OCI-LY7 (cell line): ENCODE measurements at regions not wholly inside any gene's neighbourhood (a gene's known extent, or its start where the extent isn't known, plus 50 kb on each side); places are given as distances from the start of the nearest gene placed in this dataset.
"Not testable (repeated sequence)": the region's sequence is repeated elsewhere in the genome, so short reads cannot be mapped to it uniquely, and the experiment has no call there.

Experiments
- BruUV-seq: library from RNA; stranded (reverse); fragments of 400-500 nt; replicated peaks from 2 replicates; lab custom pipeline; 2021; lab: Mats Ljungman, UMichigan
- CTCF ChIA-PET: fragments of 300-600 bp; sonication (Branson Sonifier 250); formaldehyde crosslinking; loops from one replicate; lab custom pipeline; 2022; ENCODE audit warnings: antibody characterized with exemption; ENCODE audit not compliant: unreplicated experiment; lab: Charles Lee
- POLR2A ChIA-PET: fragments of 300-600 bp; sonication (Branson Sonifier 250); formaldehyde crosslinking; loops from one replicate; lab custom pipeline; 2022; ENCODE audit warnings: antibody characterized with exemption; lab: Charles Lee
- DNase-seq: peaks from one replicate; pipeline ENCODE4 v3.0.0-alpha.2; 2015; ENCODE audit warnings: low spot score
- H2AFZ ChIP-seq: fragments of 200-600 bp; sonication (generic), shearing (Covaris generic); 2 replicates; pipeline ENCODE4 v1.6.1; 2014; ENCODE audit warnings: mild to moderate bottlenecking, antibody characterized with exemption, low read length, moderate library complexity
- H3K27ac ChIP-seq: fragments of 200-600 bp; sonication (generic); 2 replicates; pipeline ENCODE4 v1.5.1; 2014; ENCODE audit warnings: mixed run types, low read depth, mild to moderate bottlenecking, moderate library complexity, low read length, inconsistent platforms; ENCODE audit not compliant: poor library complexity, severe bottlenecking
- H3K36me3 ChIP-seq: fragments of 200-600 bp; sonication (generic); 2 replicates; pipeline ENCODE4 v1.6.1; 2014; ENCODE audit warnings: mild to moderate bottlenecking, antibody characterized with exemption, low read length, moderate library complexity, mixed read lengths; ENCODE audit not compliant: insufficient read depth
- H3K4me1 ChIP-seq: fragments of 200-600 bp; sonication (generic); 2 replicates; pipeline ENCODE4 v1.5.1; 2014; ENCODE audit warnings: mild to moderate bottlenecking, low read length; ENCODE audit not compliant: insufficient read depth, poor library complexity, severe bottlenecking
- H3K4me2 ChIP-seq: fragments of 200-600 bp; sonication (generic); 2 replicates; pipeline ENCODE4 v1.6.1; 2014; ENCODE audit warnings: mild to moderate bottlenecking, low read length
- H3K4me3 ChIP-seq: fragments of 200-600 bp; sonication (generic); 2 replicates; pipeline ENCODE4 v1.5.1; 2014; ENCODE audit warnings: mild to moderate bottlenecking, low read depth, low read length; ENCODE audit not compliant: poor library complexity, severe bottlenecking
- H3K79me2 ChIP-seq: fragments of 200-600 bp; sonication (generic); 2 replicates; pipeline ENCODE4 v1.6.1; 2016; ENCODE audit warnings: low read depth, mild to moderate bottlenecking, low read length, moderate library complexity, mixed read lengths; ENCODE audit not compliant: insufficient read depth
- H3K9me2 ChIP-seq: fragments of 200-600 bp; sonication (generic); 2 replicates; pipeline ENCODE4 v1.6.1; 2016; ENCODE audit warnings: mild to moderate bottlenecking, low read length, mixed read lengths; ENCODE audit not compliant: insufficient read depth
- H3K9me3 ChIP-seq: fragments of 200-600 bp; sonication (generic); 2 replicates; pipeline ENCODE4 v1.6.1; 2014; ENCODE audit warnings: mild to moderate bottlenecking, mixed run types, low read length, mixed read lengths
- H4K20me1 ChIP-seq: fragments of 200-600 bp; sonication (generic); 2 replicates; pipeline ENCODE4 v1.6.1; 2014; ENCODE audit warnings: mild to moderate bottlenecking, antibody characterized with exemption, low read length, moderate library complexity, mixed read lengths; ENCODE audit not compliant: insufficient read depth
- EZH2phosphoT487 ChIP-seq: fragments of 200-600 bp; sonication (generic); IDR thresholded peaks from 2 replicates; pipeline ENCODE4 v1.6.1; 2018; ENCODE audit warnings: low read depth, borderline replicate concordance, mild to moderate bottlenecking, mixed run types, antibody characterized with exemption, low read length, moderate library complexity, mixed read lengths
- intact Hi-C: fragments of 100-400 bp; cut with micrococcal nuclease; formaldehyde crosslinking; loops from one replicate; pipeline ENCODE4 v1.10.0; 2022; ENCODE audit not compliant: unreplicated experiment
- TF ChIP-seq, protein P1 (sequence below): fragments of 200-600 bp; sonication (generic); conservative IDR thresholded peaks from 2 replicates; pipeline ENCODE4 v1.5.1; 2014; ENCODE audit warnings: mild to moderate bottlenecking, antibody characterized with exemption, low read length, moderate library complexity, mixed read lengths

DNA sequence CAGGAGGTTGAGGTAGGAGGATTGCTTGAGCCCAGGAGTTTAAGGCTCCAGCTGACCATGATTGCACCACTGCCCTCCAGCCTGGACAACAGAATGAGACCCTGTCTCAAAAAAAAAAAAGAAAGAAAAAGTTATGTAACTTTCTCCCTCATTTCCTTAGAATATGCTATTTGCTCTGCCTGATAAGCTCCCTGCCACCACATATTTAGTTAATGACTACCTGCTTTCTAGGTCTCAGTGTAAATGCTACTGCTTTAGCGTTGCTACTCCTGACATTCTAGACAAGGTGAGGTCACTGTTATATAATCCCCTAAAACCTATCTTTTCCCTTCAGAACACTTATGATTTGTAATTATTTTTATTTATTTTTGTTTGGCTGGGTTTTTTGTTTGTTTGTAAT lies 86.3 kb upstream of the AMN1 start:
- intact Hi-C loops = no loop called here
- DNase-seq = no peak
- CTCF ChIA-PET = no interaction called here
- BruUV-seq = no TSS peak
- TF ChIP-seq, protein P1, sequence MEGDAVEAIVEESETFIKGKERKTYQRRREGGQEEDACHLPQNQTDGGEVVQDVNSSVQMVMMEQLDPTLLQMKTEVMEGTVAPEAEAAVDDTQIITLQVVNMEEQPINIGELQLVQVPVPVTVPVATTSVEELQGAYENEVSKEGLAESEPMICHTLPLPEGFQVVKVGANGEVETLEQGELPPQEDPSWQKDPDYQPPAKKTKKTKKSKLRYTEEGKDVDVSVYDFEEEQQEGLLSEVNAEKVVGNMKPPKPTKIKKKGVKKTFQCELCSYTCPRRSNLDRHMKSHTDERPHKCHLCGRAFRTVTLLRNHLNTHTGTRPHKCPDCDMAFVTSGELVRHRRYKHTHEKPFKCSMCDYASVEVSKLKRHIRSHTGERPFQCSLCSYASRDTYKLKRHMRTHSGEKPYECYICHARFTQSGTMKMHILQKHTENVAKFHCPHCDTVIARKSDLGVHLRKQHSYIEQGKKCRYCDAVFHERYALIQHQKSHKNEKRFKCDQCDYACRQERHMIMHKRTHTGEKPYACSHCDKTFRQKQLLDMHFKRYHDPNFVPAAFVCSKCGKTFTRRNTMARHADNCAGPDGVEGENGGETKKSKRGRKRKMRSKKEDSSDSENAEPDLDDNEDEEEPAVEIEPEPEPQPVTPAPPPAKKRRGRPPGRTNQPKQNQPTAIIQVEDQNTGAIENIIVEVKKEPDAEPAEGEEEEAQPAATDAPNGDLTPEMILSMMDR = no peak
- no peak for TF ChIP-seq EZH2phosphoT487
- no peaks in the 10 kb centered on the region for H3K36me3 ChIP-seq
- H3K9me3 ChIP-seq = no peaks in the 10 kb centered on the region
- peaks cover 4% of the 10 kb centered on the region for H3K4me1 ChIP-seq
- no peaks in the 10 kb centered on the region for H3K79me2 ChIP-seq
- no peak overlapping the region for H2AFZ ChIP-seq
- no peaks in the 10 kb centered on the region for H4K20me1 ChIP-seq
- no peak overlapping the region for H3K4me3 ChIP-seq
- H3K27ac ChIP-seq = no peak overlapping the region
- H3K9me2 ChIP-seq = no peaks in the 10 kb centered on the region
- no peak overlapping the region for H3K4me2 ChIP-seq
- POLR2A ChIA-PET = interaction anchor here (0.6 to 0.9 kb wide), 2 partner anchors 21 to 360 kb away, joined by 3 read pairs; no protein-coding TSS in a partner anchor

DNA sequence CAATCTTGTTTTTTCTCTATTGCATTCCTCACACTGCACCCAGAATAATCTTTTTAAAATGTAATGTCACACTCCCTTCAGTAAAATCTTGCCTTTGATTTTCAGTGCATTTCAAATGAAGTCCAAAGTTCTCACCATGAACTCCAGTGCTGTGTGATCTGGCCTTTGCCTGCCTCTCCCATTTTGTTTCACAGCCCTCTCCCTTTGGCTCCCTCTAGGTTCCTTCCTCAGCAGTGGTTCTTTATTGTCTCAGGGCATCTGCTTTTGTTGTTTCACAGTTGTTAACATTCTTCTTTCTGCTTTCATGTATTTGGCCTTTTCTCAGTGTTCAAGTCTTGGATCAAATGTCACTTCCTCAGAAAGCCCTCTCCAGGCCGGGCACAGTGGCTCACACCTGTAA lies 84.5 kb upstream of the AMN1 start:
- no peak for DNase-seq
- ChIA-PET CTCF (no interaction called here), POLR2A (no interaction called here)
- Histone ChIP-seq H3K9me2 (no peaks in the 10 kb centered on the region), H2AFZ (peak overlapping the region; percentile 33; the same call in 1 of the 2 replicates), H3K4me1 (peaks cover 9% of the 10 kb centered on the region), H3K4me3 (no peak overlapping the region), H3K4me2 (no peak overlapping the region), H3K79me2 (no peaks in the 10 kb centered on the region), H3K27ac (no peak overlapping the region), H3K9me3 (no peaks in the 10 kb centered on the region), H4K20me1 (no peaks in the 10 kb centered on the region), H3K36me3 (no peaks in the 10 kb centered on the region)
- intact Hi-C loops = no loop called here
- no peak for TF ChIP-seq EZH2phosphoT487
- TF ChIP-seq, protein P1 = peak; percentile 44; the same call in 1 of the 2 replicates
- no TSS peak for BruUV-seq

DNA sequence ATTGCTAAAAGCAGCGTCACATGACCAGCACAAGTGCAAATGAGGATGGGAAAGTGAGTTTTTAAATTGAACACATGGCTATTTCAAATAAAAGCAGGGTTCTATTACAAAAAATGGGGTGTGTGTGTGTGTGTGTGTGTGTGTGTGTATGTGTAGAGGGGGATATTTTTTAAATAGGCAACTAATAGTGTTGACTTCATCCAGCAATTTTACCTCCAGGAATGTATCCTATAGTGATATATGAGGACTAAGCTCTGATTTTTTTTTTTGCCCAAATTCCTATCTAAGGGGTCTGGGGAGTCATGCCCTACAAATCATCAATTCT lies 78.9 kb upstream of the AMN1 start:
- peak overlapping the region; percentile 62 for H2AFZ ChIP-seq
- POLR2A ChIA-PET = interaction anchor here (0.6 to 1.2 kb wide), 4 partner anchors 9 to 329 kb away, joined by 3 to 7 read pairs (median 4); no protein-coding TSS in a partner anchor

DNA sequence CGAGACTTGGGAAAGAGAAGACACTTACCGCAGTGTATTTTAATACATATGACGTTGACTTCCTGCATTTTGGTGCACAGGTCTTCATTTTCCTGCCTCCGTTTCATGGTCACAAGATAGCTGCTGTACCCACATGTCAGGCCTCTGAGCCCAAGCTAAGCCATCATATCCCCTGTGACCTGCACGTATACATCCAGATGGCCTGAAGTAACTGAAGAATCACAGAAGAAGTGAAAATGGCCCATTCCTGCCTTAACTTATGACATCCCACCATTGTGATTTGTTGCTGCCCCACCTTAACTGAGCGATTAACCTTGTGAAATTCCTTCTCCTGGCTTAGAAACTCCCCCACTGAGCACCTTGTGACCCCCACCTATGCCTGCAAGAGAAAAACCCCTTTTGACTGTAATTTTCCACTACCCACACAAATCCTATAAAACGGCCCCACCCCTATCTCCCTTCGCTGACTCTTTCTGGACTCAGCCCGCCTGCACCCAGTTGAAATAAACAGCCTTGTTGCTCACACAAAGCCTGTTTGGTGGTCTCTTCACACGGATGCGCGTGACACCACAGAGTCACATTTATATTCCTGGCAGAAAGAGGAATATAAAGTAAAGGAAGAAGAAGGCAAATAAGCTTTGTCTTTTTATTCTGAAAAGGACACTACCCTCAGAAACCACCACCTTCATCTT lies 78.4 kb upstream of the AMN1 start:
- H3K4me3 ChIP-seq, BruUV-seq: not testable (repeated sequence)
- POLR2A ChIA-PET = interaction anchor here (0.6 to 1.2 kb wide), 5 partner anchors 10 to 329 kb away, joined by 3 to 7 read pairs (median 4); no protein-coding TSS in a partner anchor

More for the DNA sequence above, 78.9 kb upstream of the AMN1 start:
- Histone ChIP-seq H3K4me3 (no peak overlapping the region), H3K9me2 (no peaks in the 10 kb centered on the region), H3K27ac (no peak overlapping the region), H3K36me3 (no peaks in the 10 kb centered on the region), H3K79me2 (no peaks in the 10 kb centered on the region), H3K4me1 (peaks cover 18% of the 10 kb centered on the region), H3K9me3 (no peaks in the 10 kb centered on the region), H3K4me2 (peak overlapping the region; percentile 21; the same call in 1 of the 2 replicates), H4K20me1 (no peaks in the 10 kb centered on the region)
- DNase-seq = no peak
- intact Hi-C loops = no loop called here
- TF ChIP-seq, protein P1 = no peak
- TF ChIP-seq EZH2phosphoT487 = no peak
- no TSS peak for BruUV-seq
- CTCF ChIA-PET = no interaction called here

More for the DNA sequence above, 78.4 kb upstream of the AMN1 start:
- Histone ChIP-seq H2AFZ (peak overlapping the region; percentile 62), H3K4me2 (peak overlapping the region; percentile 21; the same call in 1 of the 2 replicates), H3K4me1 (peaks cover 18% of the 10 kb centered on the region)
- H3K79me2 ChIP-seq, CTCF ChIA-PET, H3K36me3 ChIP-seq, DNase-seq, H3K27ac ChIP-seq, H4K20me1 ChIP-seq, H3K9me2 ChIP-seq, intact Hi-C loops, H3K9me3 ChIP-seq: not testable (repeated sequence)
